Breast epithelium (tissue), 4 donors: ENCODE measurements at regions not wholly inside any gene's neighbourhood (a gene's known extent, or its start where the extent isn't known, plus 50 kb on each side); places are given as distances from the start of the nearest gene placed in this dataset.
A peak's percentile ranks its signal among the peaks of the same experiment; 100 is the strongest.

Source experiments
- DNase-seq, 2 donors: peaks; one replicate each; pipeline ENCODE4 v3.0.0-alpha.2; 2019; ENCODE audit warnings: low spot score in 2 of 2
- H3K27ac ChIP-seq, 2 donors: fragments of 200-600 bp; sonication (generic) in 1 of 2; one replicate each; pipeline ENCODE4 v1.5.1; 2016 to 2019; ENCODE audit warnings: mild to moderate bottlenecking in 1 of 2
- H3K27me3 ChIP-seq, 2 donors: fragments of 200-600 bp; sonication (generic) in 1 of 2; one replicate each; pipeline versions ENCODE4 v1.5.1 to v1.6.0; 2017 to 2019; ENCODE audit warnings: control low read depth in 1 of 2, mild to moderate bottlenecking in 1 of 2
- H3K36me3 ChIP-seq: fragments of 200-600 bp; one replicate; pipeline ENCODE4 v1.5.1; 2019
- H3K4me1 ChIP-seq, 2 donors: fragments of 200-600 bp; sonication (generic); one replicate each; pipeline ENCODE4 v1.5.1; 2016 to 2019; ENCODE audit warnings: control low read depth in 1 of 2
- H3K4me3 ChIP-seq, 3 donors: fragments of 200-600 bp; sonication (generic); 1 replicate in 2 of 3; 2 replicates in 1 of 3; pipeline ENCODE4 v1.5.1; 2016 to 2019; ENCODE audit warnings: mild to moderate bottlenecking in 3 of 3, moderate library complexity in 2 of 3
- H3K9me3 ChIP-seq, 2 donors: fragments of 200-600 bp; sonication (generic) in 1 of 2; one replicate each; pipeline ENCODE4 v1.5.1; 2016 to 2019; ENCODE audit warnings: control low read depth in 1 of 2
- CTCF ChIP-seq, 3 donors: fragments of 450-650 bp; IDR thresholded peaks; one replicate each; pipeline ENCODE4 v1.5.1; 2016 to 2017; ENCODE audit warnings: antibody characterized with exemption in 3 of 3, mild to moderate bottlenecking in 3 of 3, moderate library complexity in 3 of 3
- POLR2A ChIP-seq: fragments of 450-650 bp; IDR thresholded peaks from one replicate; pipeline ENCODE4 v1.6.1; 2016; ENCODE audit warnings: antibody characterized with exemption, mild to moderate bottlenecking, moderate library complexity
- POLR2AphosphoS5 ChIP-seq, 3 donors: sonication (generic); formaldehyde crosslinking; IDR thresholded peaks; one replicate each; pipeline ENCODE4 v1.6.1; 2017; ENCODE audit warnings: antibody characterized with exemption in 3 of 3
- intact Hi-C: fragments of 100-400 bp; cut with DNase I; formaldehyde crosslinking; loops from one replicate; pipeline ENCODE4 v1.15.1; 2023; ENCODE audit warnings: low total_unique reads

DNA sequence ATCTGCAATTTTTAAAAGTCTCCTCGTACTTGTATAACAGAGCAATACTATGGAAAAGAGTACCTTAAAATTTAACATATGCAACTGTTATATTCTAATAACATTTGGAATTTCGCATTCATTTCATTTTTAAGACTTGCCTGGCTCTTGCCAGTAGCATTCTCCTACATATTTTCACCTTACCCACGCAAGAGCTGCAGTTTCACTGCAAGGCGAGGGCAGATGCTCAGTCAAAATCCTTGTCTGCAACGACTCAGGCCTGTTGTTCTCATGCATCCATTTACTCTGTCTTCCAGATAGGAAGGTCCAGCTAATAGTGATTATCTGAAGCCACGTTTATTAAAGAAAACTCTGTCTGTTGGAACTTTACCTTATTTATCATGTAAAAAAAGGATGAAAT, 227.0 kb upstream of the RFC3 start:
- H3K36me3 ChIP-seq = no peaks in the 10 kb centered on the region
- H3K4me3 ChIP-seq = no peak overlapping the region
- no peak for DNase-seq
- H3K4me1 ChIP-seq = no peaks in the 10 kb centered on the region
- no peaks in the 10 kb centered on the region for H3K27me3 ChIP-seq
- intact Hi-C loops = no loop called here
- H3K9me3 ChIP-seq = no peaks in the 10 kb centered on the region
- TF ChIP-seq POLR2A (no peak), CTCF (IDR thresholded peaks at IDR 0.05) (no peak), POLR2AphosphoS5 (IDR thresholded peaks at IDR 0.05) (no peak)
- H3K27ac ChIP-seq = no peak overlapping the region

GRCh38 chr13:33606692-33607091, 211.3 kb upstream of the RFC3 start:
- Histone ChIP-seq H3K27me3 (no peaks in the 10 kb centered on the region), H3K36me3 (no peaks in the 10 kb centered on the region), H3K9me3 (no peaks in the 10 kb centered on the region), H3K27ac (no peak overlapping the region), H3K4me1 (no peaks in the 10 kb centered on the region), H3K4me3 (no peak overlapping the region)
- TF ChIP-seq POLR2A = no peak
- no peak for TF ChIP-seq POLR2AphosphoS5 (IDR thresholded peaks at IDR 0.05)
- TF ChIP-seq CTCF (IDR thresholded peaks at IDR 0.05) = no peak
- intact Hi-C loops = no loop called here
- no peak for DNase-seq

DNA sequence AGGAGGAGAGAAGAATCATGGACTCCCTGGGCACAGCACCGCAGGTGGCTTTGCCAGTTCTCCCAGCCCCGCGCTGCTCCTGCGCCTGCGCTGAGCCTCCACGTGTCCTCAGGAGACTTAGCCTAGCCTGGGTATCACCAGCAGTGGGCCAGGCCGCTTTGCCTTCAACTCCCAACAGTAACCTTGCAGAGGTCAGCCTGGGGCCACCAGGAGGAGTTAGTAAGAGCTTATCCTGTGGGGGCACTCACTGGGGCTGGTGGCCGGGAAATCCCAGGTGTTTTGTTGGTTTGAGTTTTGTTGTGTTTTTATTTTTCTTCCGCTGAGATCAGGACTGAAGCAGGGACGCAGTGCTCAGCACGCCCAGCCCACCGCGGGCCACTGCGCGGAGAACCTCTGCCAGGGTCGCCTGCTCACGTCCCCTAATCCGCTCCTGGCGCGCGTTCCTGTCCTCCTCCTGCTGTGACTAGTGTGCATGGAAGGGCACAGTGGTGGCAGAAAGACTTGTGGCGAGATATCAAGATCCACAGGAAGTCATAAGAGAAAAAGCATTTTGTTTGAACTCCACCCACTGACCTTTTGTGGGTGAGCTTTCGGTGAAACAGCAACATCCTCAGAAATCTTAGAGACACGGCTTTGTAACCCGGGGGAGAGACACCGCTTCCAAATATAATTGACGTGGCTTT, 207.4 kb upstream of the RFC3 start:
- Histone ChIP-seq H3K27ac (peak overlapping the region; percentile 19 to 90), H3K4me1 (no peaks in the 10 kb centered on the region), H3K9me3 (no peaks in the 10 kb centered on the region), H3K4me3 (peak overlapping the region in 2 of 3 donors; percentile 7 to 50), H3K27me3 (no peaks in the 10 kb centered on the region), H3K36me3 (no peaks in the 10 kb centered on the region)
- DNase-seq = no peak
- intact Hi-C loops = no loop called here
- no peak for TF ChIP-seq POLR2A
- TF ChIP-seq CTCF (IDR thresholded peaks at IDR 0.05) = no peak
- TF ChIP-seq POLR2AphosphoS5 (IDR thresholded peaks at IDR 0.05) = no peak

DNA sequence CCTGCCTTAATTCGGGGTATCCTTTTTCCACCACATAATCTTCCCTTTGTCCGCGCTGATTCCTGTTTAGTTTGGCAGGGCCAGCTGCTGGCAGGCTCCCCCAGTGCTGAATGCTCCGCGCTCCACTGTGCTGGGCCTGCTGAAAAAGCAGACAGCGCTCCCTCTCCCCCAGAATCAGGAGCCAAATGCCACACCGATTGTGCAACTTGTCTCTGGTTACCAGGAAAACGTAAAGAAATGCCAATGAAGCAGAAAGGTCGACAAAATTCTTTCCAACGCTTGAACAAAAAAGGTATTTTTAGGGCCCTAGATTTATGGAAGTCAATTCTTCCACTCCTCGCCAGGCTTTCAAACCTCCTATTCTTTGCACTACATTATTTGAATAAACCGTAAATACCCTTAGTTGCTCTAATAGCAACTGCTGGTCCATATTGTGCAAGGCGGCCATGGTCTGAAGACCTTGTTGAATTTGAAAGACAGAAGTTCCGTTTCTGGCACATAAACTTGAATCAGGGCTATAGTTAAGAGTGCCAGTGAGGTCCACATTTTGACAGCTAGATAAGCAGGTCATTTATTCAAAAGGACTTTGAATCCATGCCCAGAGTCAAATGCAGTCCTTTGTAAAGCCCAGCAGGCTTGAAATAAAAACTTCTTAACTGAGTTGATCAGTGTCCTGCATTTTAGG, 206.7 kb upstream of the RFC3 start:
- Histone ChIP-seq H3K27ac (peak overlapping the region; percentile 19 to 90), H3K27me3 (no peaks in the 10 kb centered on the region), H3K9me3 (no peaks in the 10 kb centered on the region), H3K4me3 (peak overlapping the region in 2 of 3 donors; percentile 7 to 50), H3K4me1 (no peaks in the 10 kb centered on the region), H3K36me3 (no peaks in the 10 kb centered on the region)
- DNase-seq = peak in 1 of 2 donors; percentile 22
- TF ChIP-seq POLR2AphosphoS5 (IDR thresholded peaks at IDR 0.05) = no peak
- no peak for TF ChIP-seq CTCF (IDR thresholded peaks at IDR 0.05)
- no peak for TF ChIP-seq POLR2A
- intact Hi-C loops = no loop called here
